ENCODE measurements at regions not wholly inside any gene's neighbourhood (a gene's known extent, or its start where the extent isn't known, plus 50 kb on each side); places are given as distances from the start of the nearest gene placed in this dataset.
A peak's percentile ranks its signal among the peaks of the same experiment; 100 is the strongest.

- Histone ChIP-seq H2AFZ (ENCODE audit: control insufficient read depth, low read depth, low read length) (no peak overlapping the region), H3K36me3 (ENCODE audit: control insufficient read depth in 2 of 2, insufficient read depth in 2 of 2, low read length in 1 of 2) (no peaks in the 10 kb centered on the region), H4K20me1 (ENCODE audit: control insufficient read depth, insufficient read depth) (no peaks in the 10 kb centered on the region), H3K9ac (ENCODE audit: control insufficient read depth, insufficient read depth, low read length) (no peak overlapping the region), H3K4me1 (ENCODE audit: control insufficient read depth, insufficient read depth, low read length) (peaks cover 9% of the 10 kb centered on the region; the same call in 1 of the 2 replicates), H3K27ac (ENCODE audit: control insufficient read depth, insufficient read depth) (no peak overlapping the region), H3K4me2 (ENCODE audit: control insufficient read depth, insufficient read depth) (no peak overlapping the region), H3K9me3 (replicated peaks; ENCODE audit: control insufficient read depth, insufficient read depth, low read length) (peaks cover 5% of the 10 kb centered on the region), H3K27me3 (replicated peaks in 1 of 2; ENCODE audit: control insufficient read depth in 2 of 2, insufficient read depth in 2 of 2, low read length in 1 of 2) (no peaks in the 10 kb centered on the region), H3K79me2 (ENCODE audit: control insufficient read depth, insufficient read depth, low read length) (no peaks in the 10 kb centered on the region), H3K4me3 (no peak overlapping the region)
- RAD21 ChIA-PET (ENCODE audit: unreplicated experiment): interaction anchor here (0.9 kb wide), 1 partner anchor 165 kb away, joined by 3 read pairs; no protein-coding TSS in a partner anchor
- DNase-seq (ENCODE audit: low read depth, low spot score) (no peak), FAIRE-seq (no peak), ATAC-seq (peak; percentile 64)
- SMC1A ChIA-PET (ENCODE audit: uncharacterized antibody, unreplicated experiment): interaction anchor here (0.6 to 1.7 kb wide), 5 partner anchors 10 to 331 kb away, joined by 3 to 10 read pairs (median 3); no protein-coding TSS in a partner anchor
- POLR2A ChIA-PET: interaction anchor here (1.0 to 1.5 kb wide), 2 partner anchors 9 to 10 kb away, joined by 3 to 4 read pairs; no protein-coding TSS in a partner anchor
- CTCF ChIA-PET: interaction anchor here (1.3 to 1.4 kb wide), 2 partner anchors 10 to 27 kb away, joined by 5 to 6 read pairs; no protein-coding TSS in a partner anchor
- TF ChIP-seq ATF7 (IDR thresholded peaks at IDR 0.05; ENCODE audit: low read depth) (no peak), RAD21 (IDR thresholded peaks at IDR 0.05; ENCODE audit: insufficient read depth, low read depth, low read length) (peak; percentile 51; the same call in 1 of the 2 replicates), REST (IDR thresholded peaks at IDR 0.05; ENCODE audit: low read depth, low read length) (no peak), SIN3A (IDR thresholded peaks at IDR 0.05; ENCODE audit: low read depth, low read length) (no peak), DPF2 (IDR thresholded peaks at IDR 0.05) (no peak), ELK1 (IDR thresholded peaks at IDR 0.05; ENCODE audit: low read depth, low read length) (no peak), ZNF207 (IDR thresholded peaks at IDR 0.05; ENCODE audit: borderline replicate concordance) (no peak), SREBF1 (IDR thresholded peaks at IDR 0.05; ENCODE audit: low read length) (no peak), HDGF (IDR thresholded peaks at IDR 0.05) (no peak), RELB (IDR thresholded peaks at IDR 0.05; ENCODE audit: low read depth) (no peak), ZNF217 (IDR thresholded peaks at IDR 0.05) (no peak), YBX1 (IDR thresholded peaks at IDR 0.05) (no peak), SMC3 (IDR thresholded peaks at IDR 0.05; ENCODE audit: borderline replicate concordance, low read length) (peak; percentile 20; the same call in 1 of the 2 replicates), MYB (IDR thresholded peaks at IDR 0.05; ENCODE audit: borderline replicate concordance, low read depth, low read length) (no peak), BHLHE40 (IDR thresholded peaks at IDR 0.05; ENCODE audit: borderline replicate concordance in 1 of 2, low read depth in 2 of 2, low read length in 1 of 2) (no peak), NFYB (IDR thresholded peaks at IDR 0.05; ENCODE audit: insufficient read depth, low read depth, low read length) (no peak), TAF1 (IDR thresholded peaks at IDR 0.05; ENCODE audit: borderline replicate concordance, low read depth, low read length) (no peak), ATF3 (IDR thresholded peaks at IDR 0.05; ENCODE audit: borderline replicate concordance, extremely low read depth, low read depth, low read length) (no peak)
- in situ Hi-C loops (cut with MboI) (no loop called here), intact Hi-C loops (cut with micrococcal nuclease; ENCODE audit: unreplicated experiment) (no loop called here)
- no TSS peak for BruUV-seq (replicated peaks)
- WGBS (ENCODE audit: insufficient coverage, insufficient replicate concordance, low lambda C conversion rate, missing lambda C conversion rate): 21% methylated on average over 4 of the region's 4 CpGs
Measured at GRCh38 chr12:89873745-89874144, 165.1 kb upstream of the ATP2B1 start.

Measured in GM12878 (cell line).